GM21717 (cell line): ENCODE measurements at regions not wholly inside any gene's neighbourhood (a gene's known extent, or its start where the extent isn't known, plus 50 kb on each side); places are given as distances from the start of the nearest gene placed in this dataset.

ENCODE experiments used
- ATAC-seq: cut with Tn5 transposase; IDR thresholded peaks from one replicate; pipeline ENCODE4 v1.9.1; 2021; ENCODE audit warnings: mild to moderate bottlenecking, moderate library complexity; ENCODE audit not compliant: unreplicated experiment

- no peak for ATAC-seq
Measured at GRCh38 chr2:80706951-80707350, 402.4 kb upstream of the LRRTM1 start.

- no peak for ATAC-seq
Measured at GRCh38 chr2:80706541-80706940, 402.0 kb upstream of the LRRTM1 start.

DNA sequence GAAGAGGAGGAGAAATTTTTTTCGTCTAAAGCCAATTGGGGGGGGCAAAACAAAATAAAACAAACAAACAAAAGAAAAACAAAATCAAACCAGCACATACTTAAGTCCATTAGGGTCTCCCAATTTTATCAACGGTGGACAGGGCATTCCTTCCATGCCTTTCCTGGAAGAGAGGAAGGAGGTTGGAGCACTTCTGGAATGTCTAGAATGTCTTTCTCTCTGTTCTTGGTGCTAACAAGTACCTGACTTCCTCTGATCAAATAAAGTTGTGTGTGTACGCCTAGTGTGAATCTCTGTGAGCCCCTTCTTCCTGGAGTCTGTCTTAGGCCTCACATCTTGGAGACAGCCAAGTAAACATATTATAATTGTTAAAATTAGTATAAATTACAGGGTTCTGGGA is 399.0 kb upstream of the LRRTM1 start:
- ATAC-seq = no peak

- ATAC-seq = no peak
Measured at GRCh38 chr2:80700961-80701360, 396.4 kb upstream of the LRRTM1 start.
